ENCODE measurements at regions not wholly inside any gene's neighbourhood (a gene's known extent, or its start where the extent isn't known, plus 50 kb on each side); places are given as distances from the start of the nearest gene placed in this dataset.

- TF ChIP-seq TCF12 (IDR thresholded peaks at IDR 0.05; ENCODE audit: low read depth, low read length) (no peak), RCOR1 (conservative IDR thresholded peaks at IDR 0.05; ENCODE audit: low read depth, low read length) (no peak), POLR2AphosphoS5 (IDR thresholded peaks at IDR 0.05; ENCODE audit: low read length) (no peak), POLR2A (IDR thresholded peaks at IDR 0.05; ENCODE audit: low read depth, low read length) (no peak), TAF1 (IDR thresholded peaks at IDR 0.05; ENCODE audit: borderline replicate concordance, low read depth, low read length) (no peak), CREM (IDR thresholded peaks at IDR 0.05; ENCODE audit: low read depth) (no peak), EZH2 (IDR thresholded peaks at IDR 0.05; ENCODE audit: borderline replicate concordance, control insufficient read depth, low read depth, low read length) (no peak), RFX5 (IDR thresholded peaks at IDR 0.05; ENCODE audit: low read depth, low read length) (no peak), USF2 (IDR thresholded peaks at IDR 0.05; ENCODE audit: borderline replicate concordance, low read depth, low read length) (no peak), CTCF (IDR thresholded peaks at IDR 0.05 in 2 of 3, conservative IDR thresholded peaks at IDR 0.05 in 1 of 3; ENCODE audit: control insufficient read depth in 2 of 3, extremely low read depth in 1 of 3, insufficient read depth in 1 of 3, low read depth in 3 of 3, low read length in 3 of 3) (no peak), MLLT1 (IDR thresholded peaks at IDR 0.05) (no peak), TARDBP (IDR thresholded peaks at IDR 0.05; ENCODE audit: borderline replicate concordance) (no peak), EP300 (IDR thresholded peaks at IDR 0.05; ENCODE audit: borderline replicate concordance in 1 of 2, control insufficient read depth in 1 of 2, low read depth in 2 of 2, low read length in 2 of 2) (no peak)
These were observed 102.2 kb upstream of the CTTNBP2 start for GRCh38 chr7:117975476-117975875.
